Keratinocyte (primary cell): ENCODE measurements at regions not wholly inside any gene's neighbourhood (a gene's known extent, or its start where the extent isn't known, plus 50 kb on each side); places are given as distances from the start of the nearest gene placed in this dataset.
"Not testable (repeated sequence)": the region's sequence is repeated elsewhere in the genome, so short reads cannot be mapped to it uniquely, and the experiment has no call there.

Source experiments
- DNase-seq: peaks from one replicate; pipeline ENCODE4 v3.0.0-alpha.2; 2011; ENCODE audit warnings: low read depth, missing footprints, low spot score
- FAIRE-seq: peaks from 2 replicates; lab custom pipeline; 2011; peaks lifted over from hg19 to GRCh38; lab: Jason Lieb, UNC
- H2AFZ ChIP-seq: 2 replicates; pipeline ENCODE4 v1.6.0; 2012; ENCODE audit warnings: low read length, control low read depth, inconsistent platforms; ENCODE audit not compliant: control insufficient read depth
- H3K27ac ChIP-seq: 2 replicates; pipeline ENCODE4 v1.5.1; 2011; ENCODE audit warnings: low read length; ENCODE audit not compliant: control insufficient read depth, insufficient read depth
- H3K27me3 ChIP-seq: 3 replicates; pipeline ENCODE4 v1.6.0; 2011; ENCODE audit warnings: low read length; ENCODE audit not compliant: control insufficient read depth, insufficient read depth; ENCODE audit errors: extremely low read depth
- H3K36me3 ChIP-seq, 2 experiments: 2 replicates in 1 of 2; 3 replicates in 1 of 2; pipeline ENCODE4 v1.5.1; 2011; ENCODE audit warnings: low read length in 2 of 2, mild to moderate bottlenecking in 1 of 2; ENCODE audit not compliant: control insufficient read depth in 2 of 2, insufficient read depth in 2 of 2; ENCODE audit errors: extremely low read depth in 1 of 2
- H3K4me1 ChIP-seq: 3 replicates; pipeline ENCODE4 v1.5.1; 2011; ENCODE audit warnings: low read length; ENCODE audit not compliant: control insufficient read depth, insufficient read depth; ENCODE audit errors: extremely low read depth
- H3K4me2 ChIP-seq: 3 replicates; pipeline ENCODE4 v1.6.0; 2011; ENCODE audit warnings: low read depth, low read length; ENCODE audit not compliant: control insufficient read depth, insufficient read depth; ENCODE audit errors: extremely low read depth
- H3K4me3 ChIP-seq, 3 experiments: fragments of 200-600 bp in 1 of 3; sonication (generic) in 1 of 3; 2 replicates in 2 of 3; 3 replicates in 1 of 3; pipeline ENCODE4 v1.5.1; 2011 to 2016; ENCODE audit warnings: low read length in 3 of 3, mild to moderate bottlenecking in 3 of 3, control low read depth in 2 of 3, inconsistent platforms in 1 of 3, low read depth in 1 of 3, mixed read lengths in 1 of 3, mixed run types in 1 of 3, moderate library complexity in 1 of 3; ENCODE audit not compliant: control insufficient read depth in 2 of 3, insufficient read depth in 2 of 3; ENCODE audit errors: extremely low read depth in 1 of 3
- H3K79me2 ChIP-seq: 2 replicates; pipeline ENCODE4 v1.6.0; 2012; ENCODE audit warnings: low read length; ENCODE audit not compliant: control insufficient read depth, insufficient read depth
- H3K9ac ChIP-seq: 3 replicates; pipeline ENCODE4 v1.6.0; 2011; ENCODE audit warnings: low read length; ENCODE audit not compliant: control insufficient read depth, insufficient read depth; ENCODE audit errors: extremely low read depth
- H3K9me1 ChIP-seq: 3 replicates; pipeline ENCODE4 v1.6.0; 2011; ENCODE audit warnings: low read length; ENCODE audit not compliant: control insufficient read depth, insufficient read depth; ENCODE audit errors: extremely low read depth
- H3K9me3 ChIP-seq: 2 replicates; pipeline ENCODE4 v1.5.1; 2012; ENCODE audit warnings: low read depth, low read length; ENCODE audit not compliant: control insufficient read depth
- H4K20me1 ChIP-seq: 3 replicates; pipeline ENCODE4 v1.6.0; 2011; ENCODE audit warnings: low read length; ENCODE audit not compliant: control insufficient read depth, insufficient read depth; ENCODE audit errors: extremely low read depth
- EZH2 ChIP-seq: IDR thresholded peaks from one replicate; pipeline ENCODE4 v1.6.1; 2012; ENCODE audit warnings: inconsistent platforms, mild to moderate bottlenecking, low read length, moderate library complexity
- dilution Hi-C: fragments of 300-500 bp; cut with MboI; formaldehyde crosslinking; loops from one replicate; pipeline ENCODE4 v1.7.0; 2020; ENCODE audit warnings: low sequenced_read_pairs; ENCODE audit not compliant: extremely low pct_ligation_motif_present
- TF ChIP-seq, protein P1 (sequence below), 3 experiments: IDR thresholded peaks in 1 of 3; conservative IDR thresholded peaks in 1 of 3; optimal IDR thresholded peaks in 1 of 3; 2 replicates in 2 of 3; 3 replicates in 1 of 3; pipeline versions ENCODE3 to v1.5.1; 2011; ENCODE audit warnings: low read length in 3 of 3, mild to moderate bottlenecking in 3 of 3, moderate library complexity in 2 of 3, control low read depth in 1 of 3, inconsistent platforms in 1 of 3; ENCODE audit not compliant: insufficient read depth in 2 of 3; ENCODE audit errors: extremely low read depth in 1 of 3

DNA sequence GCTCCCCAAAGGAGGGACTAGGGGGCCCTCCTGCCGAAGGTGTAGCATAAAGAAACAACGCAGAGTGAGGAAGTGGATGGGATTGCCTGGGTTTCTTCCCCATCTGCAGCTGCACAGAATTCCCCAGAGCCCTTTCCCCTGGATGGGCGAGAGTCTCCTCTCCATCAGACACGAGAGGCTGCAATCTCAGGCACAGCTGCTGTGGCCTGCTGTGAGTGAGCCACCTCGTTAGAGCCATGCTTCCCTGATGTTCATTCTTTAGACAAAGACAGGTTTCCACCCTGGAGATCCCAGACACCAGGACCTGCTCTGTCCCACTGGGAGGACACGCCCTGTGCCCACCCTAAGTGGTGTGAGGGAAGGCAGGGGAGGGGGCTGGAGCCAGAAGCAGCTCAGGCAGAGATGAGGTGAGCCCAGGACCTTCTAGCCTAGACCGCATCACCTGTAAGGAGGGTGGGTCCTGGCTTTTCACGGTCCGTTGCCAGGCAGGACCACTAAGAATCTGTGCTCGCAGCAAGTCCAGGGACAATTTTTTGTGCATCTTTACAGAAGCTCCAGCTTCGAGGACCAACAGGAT is 268.6 kb upstream of the TCERG1L start:
- FAIRE-seq: no peak
- dilution Hi-C loops: no loop called here
- no peaks in the 10 kb centered on the region for H3K9me1 ChIP-seq

GRCh38 chr10:131580674-131581073 is 269.2 kb upstream of the TCERG1L start:
- Histone ChIP-seq H4K20me1 (no peaks in the 10 kb centered on the region), H3K79me2 (no peaks in the 10 kb centered on the region), H3K9me3 (peaks cover 3% of the 10 kb centered on the region), H3K27ac (no peak overlapping the region), H3K27me3 (no peaks in the 10 kb centered on the region), H3K9me1 (no peaks in the 10 kb centered on the region), H2AFZ (no peak overlapping the region), H3K4me3 (no peak overlapping the region), H3K4me1 (no peaks in the 10 kb centered on the region), H3K36me3 (no peaks in the 10 kb centered on the region), H3K4me2 (no peak overlapping the region), H3K9ac (no peak overlapping the region)
- TF ChIP-seq EZH2: no peak
- TF ChIP-seq, protein P1, sequence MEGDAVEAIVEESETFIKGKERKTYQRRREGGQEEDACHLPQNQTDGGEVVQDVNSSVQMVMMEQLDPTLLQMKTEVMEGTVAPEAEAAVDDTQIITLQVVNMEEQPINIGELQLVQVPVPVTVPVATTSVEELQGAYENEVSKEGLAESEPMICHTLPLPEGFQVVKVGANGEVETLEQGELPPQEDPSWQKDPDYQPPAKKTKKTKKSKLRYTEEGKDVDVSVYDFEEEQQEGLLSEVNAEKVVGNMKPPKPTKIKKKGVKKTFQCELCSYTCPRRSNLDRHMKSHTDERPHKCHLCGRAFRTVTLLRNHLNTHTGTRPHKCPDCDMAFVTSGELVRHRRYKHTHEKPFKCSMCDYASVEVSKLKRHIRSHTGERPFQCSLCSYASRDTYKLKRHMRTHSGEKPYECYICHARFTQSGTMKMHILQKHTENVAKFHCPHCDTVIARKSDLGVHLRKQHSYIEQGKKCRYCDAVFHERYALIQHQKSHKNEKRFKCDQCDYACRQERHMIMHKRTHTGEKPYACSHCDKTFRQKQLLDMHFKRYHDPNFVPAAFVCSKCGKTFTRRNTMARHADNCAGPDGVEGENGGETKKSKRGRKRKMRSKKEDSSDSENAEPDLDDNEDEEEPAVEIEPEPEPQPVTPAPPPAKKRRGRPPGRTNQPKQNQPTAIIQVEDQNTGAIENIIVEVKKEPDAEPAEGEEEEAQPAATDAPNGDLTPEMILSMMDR (optimal IDR thresholded peaks at IDR 0.05 in 1 of 3, IDR thresholded peaks at IDR 0.05 in 1 of 3, conservative IDR thresholded peaks at IDR 0.05 in 1 of 3; ENCODE audit: extremely low read depth in 1 of 3, insufficient read depth in 2 of 3, low read length in 3 of 3): no peak
- no peak for FAIRE-seq
- dilution Hi-C loops: no loop called here
- no peak for DNase-seq

More for the DNA sequence above, 268.6 kb upstream of the TCERG1L start:
- no peaks in the 10 kb centered on the region for H3K36me3 ChIP-seq
- no peak overlapping the region for H3K27ac ChIP-seq
- no peaks in the 10 kb centered on the region for H3K79me2 ChIP-seq
- H3K9ac ChIP-seq: no peak overlapping the region
- no peak overlapping the region for H3K4me2 ChIP-seq
- H4K20me1 ChIP-seq: no peaks in the 10 kb centered on the region
- H3K4me1 ChIP-seq: no peaks in the 10 kb centered on the region
- no peak overlapping the region for H3K4me3 ChIP-seq
- no peak for DNase-seq
- peaks cover 3% of the 10 kb centered on the region for H3K9me3 ChIP-seq
- no peaks in the 10 kb centered on the region for H3K27me3 ChIP-seq
- TF ChIP-seq, protein P1 (optimal IDR thresholded peaks at IDR 0.05 in 1 of 3, IDR thresholded peaks at IDR 0.05 in 1 of 3, conservative IDR thresholded peaks at IDR 0.05 in 1 of 3; ENCODE audit: extremely low read depth in 1 of 3, insufficient read depth in 2 of 3, low read length in 3 of 3): no peak
- TF ChIP-seq EZH2: no peak
- no peak overlapping the region for H2AFZ ChIP-seq

DNA sequence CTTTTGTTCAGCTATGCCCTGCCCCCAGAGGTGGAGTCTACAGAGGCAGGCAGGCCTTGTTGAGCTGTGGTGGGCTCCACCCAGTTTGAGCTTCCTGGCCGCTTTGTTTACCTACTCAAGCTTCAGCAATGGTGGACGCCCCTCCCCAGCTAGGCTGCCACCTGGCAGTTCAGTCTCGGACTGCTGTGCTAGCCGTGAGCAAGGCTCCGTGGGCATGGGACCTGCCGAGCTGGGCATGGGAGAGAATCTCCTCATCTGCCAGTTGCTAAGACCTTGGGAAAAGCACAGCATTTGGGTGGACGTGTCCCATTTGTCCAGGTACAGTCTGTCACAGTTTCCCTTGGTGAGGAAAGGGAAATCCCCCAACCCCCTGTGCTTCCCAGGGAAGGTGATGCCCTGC is 270.0 kb upstream of the TCERG1L start:
- H3K4me3 ChIP-seq, H2AFZ ChIP-seq, H3K9me1 ChIP-seq, DNase-seq, dilution Hi-C loops, H3K36me3 ChIP-seq, H3K4me1 ChIP-seq, H3K79me2 ChIP-seq, H3K9me3 ChIP-seq, H3K27me3 ChIP-seq, FAIRE-seq, H3K4me2 ChIP-seq, H4K20me1 ChIP-seq, H3K27ac ChIP-seq, H3K9ac ChIP-seq: not testable (repeated sequence)
